ENCODE measurements at regions not wholly inside any gene's neighbourhood (a gene's known extent, or its start where the extent isn't known, plus 50 kb on each side); places are given as distances from the start of the nearest gene placed in this dataset.
A peak's percentile ranks its signal among the peaks of the same experiment; 100 is the strongest.

- ATAC-seq (no peak), DNase-seq (no peak)
- intact Hi-C loops (cut with DNase I): no loop called here
- Histone ChIP-seq H3K27me3 (ENCODE audit: low read depth) (no peaks in the 10 kb centered on the region), H3K36me3 (no peaks in the 10 kb centered on the region), H3K27ac (no peak overlapping the region), H3K4me3 (no peak overlapping the region), H3K9me3 (no peaks in the 10 kb centered on the region), H3K4me1 (no peaks in the 10 kb centered on the region)
- no peak for TF ChIP-seq CTCF (IDR thresholded peaks at IDR 0.05)
Observed at GRCh38 chr4:101528526-101528925, 181.2 kb upstream of the PPP3CA start.

- intact Hi-C loops (cut with DNase I): no loop called here
- no peak for TF ChIP-seq CTCF (IDR thresholded peaks at IDR 0.05)
- no peaks in the 10 kb centered on the region for H3K9me3 ChIP-seq
- ATAC-seq (peak in 1 of 2 donors; percentile 42), DNase-seq (no peak)
- no peaks in the 10 kb centered on the region for H3K27me3 ChIP-seq (ENCODE audit: low read depth)
- no peak overlapping the region for H3K4me3 ChIP-seq
- no peaks in the 10 kb centered on the region for H3K36me3 ChIP-seq
- no peak overlapping the region for H3K27ac ChIP-seq
- H3K4me1 ChIP-seq: no peaks in the 10 kb centered on the region
Observed at GRCh38 chr4:101527188-101527587, 179.9 kb upstream of the PPP3CA start.

GRCh38 chr4:101515566-101515965 lies 168.2 kb upstream of the PPP3CA start:
- ATAC-seq (no peak), DNase-seq (no peak)
- TF ChIP-seq CTCF (IDR thresholded peaks at IDR 0.05): no peak
- Histone ChIP-seq H3K27ac (no peak overlapping the region), H3K36me3 (no peaks in the 10 kb centered on the region), H3K4me1 (no peaks in the 10 kb centered on the region), H3K4me3 (no peak overlapping the region), H3K9me3 (no peaks in the 10 kb centered on the region), H3K27me3 (ENCODE audit: low read depth) (no peaks in the 10 kb centered on the region)
- intact Hi-C loops (cut with DNase I): no loop called here

- intact Hi-C loops (cut with DNase I): no loop called here
- no peaks in the 10 kb centered on the region for H3K4me1 ChIP-seq
- H3K4me3 ChIP-seq: no peak overlapping the region
- H3K27me3 ChIP-seq (ENCODE audit: low read depth): no peaks in the 10 kb centered on the region
- TF ChIP-seq CTCF (IDR thresholded peaks at IDR 0.05): no peak
- ATAC-seq (no peak), DNase-seq (no peak)
- H3K27ac ChIP-seq: no peak overlapping the region
- H3K36me3 ChIP-seq: no peaks in the 10 kb centered on the region
- no peaks in the 10 kb centered on the region for H3K9me3 ChIP-seq
Observed at GRCh38 chr4:101515099-101515498, 167.8 kb upstream of the PPP3CA start.

- Histone ChIP-seq H3K27ac (no peak overlapping the region), H3K27me3 (ENCODE audit: low read depth) (no peaks in the 10 kb centered on the region), H3K9me3 (no peaks in the 10 kb centered on the region), H3K36me3 (no peaks in the 10 kb centered on the region), H3K4me3 (no peak overlapping the region), H3K4me1 (no peaks in the 10 kb centered on the region)
- no peak for ATAC-seq
- no peak for DNase-seq
- intact Hi-C loops (cut with DNase I): no loop called here
- TF ChIP-seq CTCF (IDR thresholded peaks at IDR 0.05): no peak
Observed at GRCh38 chr4:101512416-101512815, 165.1 kb upstream of the PPP3CA start.

- intact Hi-C loops (cut with DNase I): no loop called here
- Histone ChIP-seq H3K9me3 (no peaks in the 10 kb centered on the region), H3K27me3 (ENCODE audit: low read depth) (no peaks in the 10 kb centered on the region), H3K4me1 (no peaks in the 10 kb centered on the region), H3K27ac (no peak overlapping the region), H3K4me3 (no peak overlapping the region), H3K36me3 (no peaks in the 10 kb centered on the region)
- DNase-seq: no peak
- ATAC-seq: no peak
- TF ChIP-seq CTCF (IDR thresholded peaks at IDR 0.05): no peak
Observed at GRCh38 chr4:101501421-101501820, 154.1 kb upstream of the PPP3CA start.

All from lower lobe of right lung (tissue), 2 donors.